A549 (cell line): ENCODE measurements at regions not wholly inside any gene's neighbourhood (a gene's known extent, or its start where the extent isn't known, plus 50 kb on each side); places are given as distances from the start of the nearest gene placed in this dataset.

Experiments used
- PHF8 ChIP-seq: fragments of 200-600 bp; sonication (generic); IDR thresholded peaks from 2 replicates; pipeline ENCODE4 v1.6.1; 2016; ENCODE audit warnings: low read depth, mild to moderate bottlenecking, antibody characterized with exemption, moderate library complexity, borderline replicate concordance
- TF ChIP-seq, protein P1 (sequence below): fragments of >200 bp; sonication (Bioruptor Twin); formaldehyde crosslinking; IDR thresholded peaks from 3 replicates; pipeline ENCODE4 v1.5.1; 2016

DNA sequence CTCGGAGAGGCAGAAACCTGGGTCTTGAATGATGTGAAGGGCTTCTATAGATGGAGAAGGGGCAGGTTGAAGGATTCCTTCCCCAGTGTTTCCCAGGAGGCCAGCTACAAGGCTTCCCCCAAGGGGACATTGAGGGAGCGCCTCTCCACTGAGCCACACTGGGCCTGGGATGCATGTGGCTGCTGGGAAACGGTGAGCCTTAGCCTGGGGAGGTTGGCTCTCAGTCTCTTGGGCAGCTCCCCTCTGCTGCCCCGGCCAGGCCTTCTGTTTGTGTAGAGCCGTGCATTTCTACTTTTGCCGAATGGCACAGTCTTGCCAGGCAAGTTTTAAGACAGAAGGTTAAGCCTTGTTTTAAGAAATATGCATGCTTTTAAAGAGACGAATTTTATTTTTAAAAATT, 254.4 kb upstream of the POU3F1 start:
- TF ChIP-seq, protein P1, sequence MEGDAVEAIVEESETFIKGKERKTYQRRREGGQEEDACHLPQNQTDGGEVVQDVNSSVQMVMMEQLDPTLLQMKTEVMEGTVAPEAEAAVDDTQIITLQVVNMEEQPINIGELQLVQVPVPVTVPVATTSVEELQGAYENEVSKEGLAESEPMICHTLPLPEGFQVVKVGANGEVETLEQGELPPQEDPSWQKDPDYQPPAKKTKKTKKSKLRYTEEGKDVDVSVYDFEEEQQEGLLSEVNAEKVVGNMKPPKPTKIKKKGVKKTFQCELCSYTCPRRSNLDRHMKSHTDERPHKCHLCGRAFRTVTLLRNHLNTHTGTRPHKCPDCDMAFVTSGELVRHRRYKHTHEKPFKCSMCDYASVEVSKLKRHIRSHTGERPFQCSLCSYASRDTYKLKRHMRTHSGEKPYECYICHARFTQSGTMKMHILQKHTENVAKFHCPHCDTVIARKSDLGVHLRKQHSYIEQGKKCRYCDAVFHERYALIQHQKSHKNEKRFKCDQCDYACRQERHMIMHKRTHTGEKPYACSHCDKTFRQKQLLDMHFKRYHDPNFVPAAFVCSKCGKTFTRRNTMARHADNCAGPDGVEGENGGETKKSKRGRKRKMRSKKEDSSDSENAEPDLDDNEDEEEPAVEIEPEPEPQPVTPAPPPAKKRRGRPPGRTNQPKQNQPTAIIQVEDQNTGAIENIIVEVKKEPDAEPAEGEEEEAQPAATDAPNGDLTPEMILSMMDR = no peak
- no peak for TF ChIP-seq PHF8
